ENCODE measurements at regions not wholly inside any gene's neighbourhood (a gene's known extent, or its start where the extent isn't known, plus 50 kb on each side); places are given as distances from the start of the nearest gene placed in this dataset.

DNA sequence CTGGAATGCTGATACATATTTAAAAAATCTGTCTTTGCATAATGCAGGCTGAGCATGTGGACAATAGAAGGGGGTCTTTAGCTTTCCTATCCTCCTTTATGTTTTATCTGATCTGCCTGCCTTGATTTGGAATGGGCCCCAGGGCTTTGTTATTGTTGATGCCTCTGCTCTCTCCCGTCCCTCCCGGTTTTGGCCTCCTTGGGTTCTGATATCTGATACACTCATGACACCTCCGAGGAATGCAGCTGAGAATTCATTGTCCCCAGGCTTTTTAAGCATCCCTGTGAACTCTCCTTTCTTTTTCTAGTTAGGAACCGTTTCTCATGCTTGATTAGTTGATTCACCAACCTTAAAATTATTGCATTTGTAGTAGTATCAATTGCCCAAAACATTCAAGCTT lies 185.5 kb upstream of the RALGAPA2 start:
- CTCF ChIA-PET: interaction anchor here (0.9 kb wide), 1 partner anchor 38 kb away, joined by 4 read pairs; no protein-coding TSS in a partner anchor
- no peaks in the 10 kb centered on the region for H3K27me3 ChIP-seq (ENCODE audit: control insufficient read depth, insufficient read depth, low read length)
- POLR2A ChIA-PET: no interaction called here
- no peak for DNase-seq (ENCODE audit: low read depth)
- H3K36me3 ChIP-seq (ENCODE audit: control insufficient read depth, insufficient read depth, low read length): no peaks in the 10 kb centered on the region
- no peak overlapping the region for H3K4me3 ChIP-seq (ENCODE audit: low read depth, low read length)
- TF ChIP-seq, protein P1, sequence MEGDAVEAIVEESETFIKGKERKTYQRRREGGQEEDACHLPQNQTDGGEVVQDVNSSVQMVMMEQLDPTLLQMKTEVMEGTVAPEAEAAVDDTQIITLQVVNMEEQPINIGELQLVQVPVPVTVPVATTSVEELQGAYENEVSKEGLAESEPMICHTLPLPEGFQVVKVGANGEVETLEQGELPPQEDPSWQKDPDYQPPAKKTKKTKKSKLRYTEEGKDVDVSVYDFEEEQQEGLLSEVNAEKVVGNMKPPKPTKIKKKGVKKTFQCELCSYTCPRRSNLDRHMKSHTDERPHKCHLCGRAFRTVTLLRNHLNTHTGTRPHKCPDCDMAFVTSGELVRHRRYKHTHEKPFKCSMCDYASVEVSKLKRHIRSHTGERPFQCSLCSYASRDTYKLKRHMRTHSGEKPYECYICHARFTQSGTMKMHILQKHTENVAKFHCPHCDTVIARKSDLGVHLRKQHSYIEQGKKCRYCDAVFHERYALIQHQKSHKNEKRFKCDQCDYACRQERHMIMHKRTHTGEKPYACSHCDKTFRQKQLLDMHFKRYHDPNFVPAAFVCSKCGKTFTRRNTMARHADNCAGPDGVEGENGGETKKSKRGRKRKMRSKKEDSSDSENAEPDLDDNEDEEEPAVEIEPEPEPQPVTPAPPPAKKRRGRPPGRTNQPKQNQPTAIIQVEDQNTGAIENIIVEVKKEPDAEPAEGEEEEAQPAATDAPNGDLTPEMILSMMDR (IDR thresholded peaks at IDR 0.05; ENCODE audit: insufficient read depth, low read depth, low read length): no peak

DNA sequence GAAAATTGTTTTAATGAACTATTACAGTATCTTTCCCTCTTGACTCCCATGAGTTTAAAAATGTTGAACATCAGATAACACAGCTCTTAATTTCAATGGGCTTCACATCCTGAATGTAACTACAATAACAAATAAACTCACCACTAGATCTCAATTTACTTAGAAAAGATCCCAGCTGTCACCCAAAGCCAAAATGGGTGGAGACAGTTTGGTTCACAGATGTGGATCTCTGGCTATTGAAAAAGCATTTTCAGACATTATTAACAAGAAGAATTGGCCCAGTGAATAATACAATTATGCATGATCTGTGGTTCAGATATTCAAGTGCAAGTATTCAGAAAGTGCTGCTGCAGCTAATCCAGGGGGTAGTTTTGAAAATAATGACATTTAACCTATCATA lies 184.7 kb upstream of the RALGAPA2 start:
- H3K27me3 ChIP-seq (ENCODE audit: control insufficient read depth, insufficient read depth, low read length): no peaks in the 10 kb centered on the region
- ChIA-PET POLR2A (no interaction called here), CTCF (no interaction called here)
- TF ChIP-seq, protein P1 (IDR thresholded peaks at IDR 0.05; ENCODE audit: insufficient read depth, low read depth, low read length): no peak
- H3K4me3 ChIP-seq (ENCODE audit: low read depth, low read length): no peak overlapping the region
- DNase-seq (ENCODE audit: low read depth): no peak
- H3K36me3 ChIP-seq (ENCODE audit: control insufficient read depth, insufficient read depth, low read length): no peaks in the 10 kb centered on the region

DNA sequence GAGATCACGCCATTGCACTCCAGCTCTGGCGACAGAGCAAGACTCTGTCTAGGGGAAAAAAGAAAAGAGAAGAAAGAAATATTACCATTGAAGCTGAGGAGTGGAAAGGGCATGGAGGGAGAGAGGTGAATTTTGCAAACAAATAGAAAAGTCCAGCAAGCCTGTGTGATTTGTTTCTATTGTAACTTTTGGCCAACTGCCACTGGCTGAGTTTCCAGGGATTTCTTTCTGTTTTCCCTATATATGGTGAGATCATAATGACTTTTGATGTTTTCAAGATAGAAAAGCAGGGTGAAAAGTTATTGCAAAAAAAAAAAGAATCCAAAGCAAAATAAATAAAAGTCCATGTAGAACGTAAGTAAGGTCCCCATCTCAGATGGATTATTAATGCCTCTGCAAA lies 184.2 kb upstream of the RALGAPA2 start:
- CTCF ChIA-PET: no interaction called here
- DNase-seq (ENCODE audit: low read depth): no peak
- H3K4me3 ChIP-seq (ENCODE audit: low read depth, low read length): no peak overlapping the region
- H3K36me3 ChIP-seq (ENCODE audit: control insufficient read depth, insufficient read depth, low read length): no peaks in the 10 kb centered on the region
- POLR2A ChIA-PET: no interaction called here
- no peaks in the 10 kb centered on the region for H3K27me3 ChIP-seq (ENCODE audit: control insufficient read depth, insufficient read depth, low read length)
- TF ChIP-seq, protein P1 (IDR thresholded peaks at IDR 0.05; ENCODE audit: insufficient read depth, low read depth, low read length): no peak

DNA sequence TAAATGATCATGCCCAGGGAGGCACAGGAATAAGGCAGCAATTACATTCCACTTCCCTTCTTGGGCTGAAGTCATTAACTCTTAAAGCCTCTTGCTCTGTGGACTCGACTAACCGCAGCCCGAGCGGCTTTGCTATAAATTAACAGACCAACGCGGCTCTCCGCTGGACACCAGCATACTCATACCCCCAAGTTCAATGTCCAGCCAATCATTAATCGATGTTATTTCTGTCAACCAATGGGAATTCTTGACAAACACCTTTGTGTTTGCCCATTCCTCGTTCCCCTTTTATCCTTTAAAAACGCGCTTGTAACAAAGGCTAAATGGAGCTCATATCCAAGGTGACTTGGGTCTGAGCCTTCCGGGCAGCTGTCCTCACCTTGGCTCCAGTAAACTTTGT lies 183.1 kb upstream of the RALGAPA2 start:
- TF ChIP-seq, protein P1 (IDR thresholded peaks at IDR 0.05; ENCODE audit: insufficient read depth, low read depth, low read length): no peak
- no peak for DNase-seq (ENCODE audit: low read depth)
- POLR2A ChIA-PET: no interaction called here
- Histone ChIP-seq H3K27me3 (ENCODE audit: control insufficient read depth, insufficient read depth, low read length) (no peaks in the 10 kb centered on the region), H3K4me3 (ENCODE audit: low read depth, low read length) (no peak overlapping the region), H3K36me3 (ENCODE audit: control insufficient read depth, insufficient read depth, low read length) (no peaks in the 10 kb centered on the region)
- CTCF ChIA-PET: no interaction called here

DNA sequence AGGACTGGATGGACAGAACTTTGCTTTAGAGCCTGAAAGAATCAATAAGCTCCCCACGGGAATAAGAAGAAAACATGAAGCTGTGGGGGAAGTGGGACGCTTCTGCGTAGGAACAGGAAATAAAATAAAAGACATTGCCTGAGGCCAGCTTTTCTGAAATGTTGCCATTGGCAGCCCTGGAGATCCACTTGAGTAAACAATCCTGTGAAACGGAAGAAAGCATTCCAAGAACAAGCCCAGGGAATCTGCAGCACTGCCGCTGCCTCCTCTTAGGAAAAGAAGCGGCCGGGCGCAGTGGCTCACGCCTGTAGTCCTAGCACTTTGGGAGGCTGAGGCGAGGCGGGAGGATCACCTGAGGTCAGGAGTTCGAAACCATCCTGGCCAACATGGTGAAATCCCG lies 182.3 kb upstream of the RALGAPA2 start:
- no peak overlapping the region for H3K4me3 ChIP-seq (ENCODE audit: low read depth, low read length)
- ChIA-PET CTCF (interaction anchor here (0.9 kb wide), 1 partner anchor 34 kb away, joined by 4 read pairs; no protein-coding TSS in a partner anchor), POLR2A (no interaction called here)
- DNase-seq (ENCODE audit: low read depth): no peak
- H3K27me3 ChIP-seq (ENCODE audit: control insufficient read depth, insufficient read depth, low read length): no peaks in the 10 kb centered on the region
- no peaks in the 10 kb centered on the region for H3K36me3 ChIP-seq (ENCODE audit: control insufficient read depth, insufficient read depth, low read length)
- TF ChIP-seq, protein P1 (IDR thresholded peaks at IDR 0.05; ENCODE audit: insufficient read depth, low read depth, low read length): no peak
